GM18873 (cell line): ENCODE measurements at regions not wholly inside any gene's neighbourhood (a gene's known extent, or its start where the extent isn't known, plus 50 kb on each side); places are given as distances from the start of the nearest gene placed in this dataset.
"Not testable (repeated sequence)": the region's sequence is repeated elsewhere in the genome, so short reads cannot be mapped to it uniquely, and the experiment has no call there.

Source experiments
- ATAC-seq: cut with Tn5 transposase; IDR thresholded peaks from one replicate; pipeline ENCODE4 v1.9.1; 2021; ENCODE audit warnings: mild to moderate bottlenecking, moderate library complexity, moderate number of reproducible peaks; ENCODE audit not compliant: unreplicated experiment, low FRiP score

DNA sequence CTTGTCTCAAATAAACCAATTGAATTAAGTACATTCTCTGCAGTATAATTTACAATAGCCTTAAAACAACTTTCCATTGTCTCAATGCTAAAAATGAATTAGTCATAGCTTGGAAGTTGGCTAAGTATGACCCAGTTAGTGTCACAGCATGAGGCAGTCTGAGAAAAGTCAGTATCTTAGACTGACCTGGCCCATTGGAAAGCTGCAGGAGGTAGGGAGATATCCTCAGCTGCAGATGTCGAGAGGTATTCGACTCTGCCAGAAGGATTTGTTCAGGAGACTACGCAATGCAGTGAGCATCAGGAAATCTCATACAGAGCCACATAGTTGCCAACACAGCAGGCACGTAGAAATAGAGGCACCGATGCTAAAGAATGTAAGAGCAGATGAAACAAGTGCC lies 350.9 kb upstream of the NRSN1 start:
- no peak for ATAC-seq

GRCh38 chr6:23783901-23784300 lies 342.1 kb upstream of the NRSN1 start:
- no peak for ATAC-seq

- ATAC-seq, result no peak
Observed at GRCh38 chr6:23784301-23784919, 341.6 kb upstream of the NRSN1 start.

- ATAC-seq, result no peak
Observed at GRCh38 chr6:23790756-23791155, 335.3 kb upstream of the NRSN1 start.

DNA sequence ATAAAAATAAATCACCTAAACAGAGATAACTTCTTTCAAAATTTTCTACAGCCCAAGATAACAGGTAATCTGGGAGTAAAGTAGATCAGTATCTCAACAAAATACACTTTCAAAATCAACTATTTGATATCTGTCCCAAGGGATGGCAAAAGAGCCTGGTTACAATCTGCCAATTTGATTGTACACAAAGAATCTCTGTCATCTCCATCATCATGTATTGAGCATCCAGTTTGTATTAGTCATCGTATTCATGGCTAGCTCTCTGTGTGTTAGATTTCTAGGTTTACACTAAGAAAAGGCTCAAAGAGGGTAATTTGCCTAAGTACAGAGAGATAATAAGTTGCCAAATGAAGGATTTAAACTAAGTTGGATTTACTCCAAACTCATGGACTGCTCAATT lies 329.0 kb upstream of the NRSN1 start:
- no peak for ATAC-seq

GRCh38 chr6:23804289-23804688 lies 321.7 kb upstream of the NRSN1 start:
- not testable (repeated sequence) for ATAC-seq

- ATAC-seq, result not testable (repeated sequence)
Observed at GRCh38 chr6:23821141-23821540, 304.9 kb upstream of the NRSN1 start.

DNA sequence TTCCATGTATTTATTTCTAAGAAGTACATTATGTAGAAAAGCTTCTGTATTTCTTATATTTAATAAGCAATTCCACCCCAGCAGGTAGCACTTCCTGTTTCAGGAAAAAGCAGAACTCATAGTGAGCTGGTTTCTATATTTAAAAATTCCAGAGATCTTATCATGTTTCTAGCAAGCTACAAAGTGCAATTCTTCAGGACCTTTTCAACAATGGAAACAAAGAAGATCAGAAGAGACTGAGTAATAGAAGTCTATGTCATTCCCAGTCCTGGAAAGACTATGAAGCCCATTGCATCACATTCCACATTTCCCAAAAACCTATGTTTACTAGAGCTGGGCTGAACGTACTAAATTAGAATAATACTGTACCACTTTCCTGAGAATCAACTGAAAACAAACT lies 302.6 kb upstream of the NRSN1 start:
- no peak for ATAC-seq

- ATAC-seq, result no peak
Observed at GRCh38 chr6:23826572-23826971, 299.4 kb upstream of the NRSN1 start.

DNA sequence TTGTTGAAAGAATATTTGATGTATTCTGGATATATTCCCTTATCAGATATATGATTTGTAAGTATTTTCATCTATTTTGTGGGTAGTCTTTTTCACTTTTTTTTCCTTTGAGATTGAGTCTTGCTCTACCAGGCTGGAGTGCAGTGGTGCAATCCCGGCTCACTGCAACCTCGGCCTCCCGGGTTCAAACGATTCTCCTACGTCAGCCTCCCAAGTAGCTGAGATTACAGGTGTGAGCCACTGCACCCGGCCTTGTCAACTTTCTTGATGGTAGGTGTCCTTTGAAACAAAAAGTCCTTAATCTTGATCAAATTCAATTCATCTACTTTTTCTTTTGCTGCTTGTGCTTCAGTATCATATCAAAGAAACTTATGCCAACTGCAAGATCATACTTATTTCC lies 297.2 kb upstream of the NRSN1 start:
- ATAC-seq, result no peak

DNA sequence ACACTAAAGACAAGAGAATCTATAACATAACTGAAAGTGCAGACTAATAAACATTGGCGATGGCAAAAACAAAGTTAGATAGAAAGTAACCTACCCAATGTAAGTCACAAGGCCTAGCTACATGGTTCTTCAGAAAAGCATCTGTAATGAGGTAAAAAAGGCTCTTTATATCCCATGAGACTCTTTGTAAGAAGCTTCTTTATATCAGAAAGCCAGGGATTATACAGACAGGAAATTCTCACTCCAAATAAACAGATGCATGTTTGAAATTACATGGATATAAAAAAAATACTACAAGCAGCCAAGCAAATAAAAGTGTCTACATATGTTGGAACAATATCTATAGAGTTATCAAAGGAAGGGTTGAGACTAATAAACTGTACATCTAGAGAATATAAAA lies 284.9 kb upstream of the NRSN1 start:
- ATAC-seq, result no peak

DNA sequence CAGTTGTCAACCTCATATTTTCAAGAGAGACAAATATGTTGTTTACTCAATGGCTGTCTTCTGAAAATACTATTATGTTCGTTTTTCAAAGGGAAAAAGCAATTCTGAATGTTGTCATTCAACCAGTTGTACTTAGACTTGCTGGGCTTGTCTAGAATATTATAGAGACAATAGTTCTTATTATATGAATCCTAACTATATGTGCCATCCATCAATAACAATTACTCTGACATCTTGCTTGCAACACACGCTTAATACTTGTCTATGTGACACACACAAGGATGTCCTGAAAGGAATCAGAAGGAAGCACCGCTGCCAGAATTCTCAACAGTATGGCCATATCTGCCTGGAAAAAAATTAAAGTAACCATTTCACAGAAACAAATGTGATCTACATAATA lies 283.3 kb upstream of the NRSN1 start:
- ATAC-seq, result no peak

DNA sequence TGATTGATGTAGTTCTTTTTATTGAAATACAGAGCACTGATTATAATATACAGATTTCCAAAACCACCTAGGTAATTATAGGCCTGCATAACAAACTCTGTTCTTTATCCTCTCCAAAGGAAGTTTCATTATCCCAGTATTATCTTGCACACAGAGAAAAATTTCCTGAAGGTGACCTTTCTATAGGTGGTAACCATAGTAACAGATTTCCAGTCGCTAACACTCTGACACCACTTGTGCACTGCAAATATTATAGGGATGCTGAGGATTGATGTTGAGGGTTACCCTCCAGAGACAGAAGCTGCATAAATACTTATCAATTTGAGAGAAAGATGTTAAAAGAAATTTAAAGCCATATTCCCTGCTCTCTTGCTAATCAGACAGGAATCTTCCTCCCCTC lies 274.5 kb upstream of the NRSN1 start:
- ATAC-seq, result no peak

DNA sequence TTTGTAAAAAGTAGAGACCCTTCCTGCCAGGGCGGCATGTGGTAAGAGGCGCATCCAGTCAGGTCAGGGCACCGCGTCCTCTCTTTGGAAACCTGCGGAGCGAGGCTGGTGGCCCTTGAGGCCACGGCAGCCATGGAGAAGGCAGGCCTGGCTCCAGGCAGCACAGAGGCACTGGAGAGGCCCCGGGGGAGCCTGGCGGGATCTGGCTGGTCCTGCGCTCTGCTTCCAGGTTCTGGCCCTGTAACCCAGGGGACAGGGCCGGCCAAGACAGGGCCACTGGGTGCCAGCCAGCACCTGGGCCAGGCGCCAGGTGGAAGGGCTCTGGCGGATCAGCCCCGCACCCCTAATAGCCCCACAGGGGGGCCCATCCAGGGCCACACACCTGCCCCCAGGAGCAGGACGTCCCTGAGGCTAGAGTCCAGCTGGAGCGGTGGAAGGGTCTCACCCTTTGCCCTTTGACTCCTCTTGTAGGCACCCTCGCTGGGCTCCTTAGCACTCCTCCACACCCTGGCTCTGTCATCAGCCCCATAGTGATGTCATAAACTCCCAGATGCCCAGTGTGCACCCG lies 272.4 kb upstream of the NRSN1 start:
- not testable (repeated sequence) for ATAC-seq

GRCh38 chr6:23854154-23854553 lies 271.9 kb upstream of the NRSN1 start:
- ATAC-seq, result not testable (repeated sequence)

- ATAC-seq, result no peak
Observed at GRCh38 chr6:23855497-23856116, 270.4 kb upstream of the NRSN1 start.

DNA sequence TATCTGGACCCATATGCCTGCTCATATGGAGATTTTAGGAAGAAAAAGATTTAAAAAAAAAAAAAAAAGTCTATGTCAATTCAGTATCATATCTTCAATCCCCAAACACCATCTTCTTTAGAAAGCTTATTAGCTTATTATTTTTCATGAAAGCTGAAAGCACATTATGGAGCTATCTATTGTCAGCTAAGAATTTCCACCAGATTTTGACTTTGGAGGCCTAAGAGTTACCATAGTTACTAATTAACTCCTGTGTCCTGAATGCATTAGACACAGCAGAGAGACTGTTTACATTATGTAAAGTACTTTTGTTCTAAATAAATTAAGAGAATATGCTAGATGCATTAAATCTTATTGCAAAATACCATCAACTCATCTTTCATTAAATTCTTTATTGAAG lies 255.5 kb upstream of the NRSN1 start:
- no peak for ATAC-seq

- no peak for ATAC-seq
Observed at GRCh38 chr6:23873161-23873560, 252.9 kb upstream of the NRSN1 start.

- no peak for ATAC-seq
Observed at GRCh38 chr6:23875006-23875405, 251.0 kb upstream of the NRSN1 start.

DNA sequence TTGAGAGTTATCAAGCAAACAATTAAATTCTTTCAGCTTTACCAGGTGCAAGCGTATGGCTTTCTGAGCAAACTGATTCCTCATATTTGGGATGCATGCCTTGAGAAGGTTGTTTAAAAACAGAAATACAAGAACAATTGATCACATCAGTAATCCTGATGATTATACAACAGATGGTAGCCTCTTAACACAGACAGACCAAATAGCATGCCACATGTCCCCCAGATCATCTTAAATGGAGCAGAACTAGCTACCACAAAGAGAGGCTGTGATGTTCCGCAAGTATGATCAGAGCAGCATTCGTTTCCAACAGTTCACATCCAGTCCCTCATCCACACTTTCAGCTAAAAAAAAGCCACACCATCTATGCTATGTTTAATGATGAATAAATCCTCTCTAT lies 246.2 kb upstream of the NRSN1 start:
- no peak for ATAC-seq

- ATAC-seq, result no peak
Observed at GRCh38 chr6:23890543-23891227, 235.3 kb upstream of the NRSN1 start.
